Osteoblast (primary cell): ENCODE measurements at regions not wholly inside any gene's neighbourhood (a gene's known extent, or its start where the extent isn't known, plus 50 kb on each side); places are given as distances from the start of the nearest gene placed in this dataset.
"Not testable (repeated sequence)": the region's sequence is repeated elsewhere in the genome, so short reads cannot be mapped to it uniquely, and the experiment has no call there.

Source experiments
- DNase-seq: peaks from one replicate; pipeline ENCODE4 v3.0.0; 2011; ENCODE audit warnings: low spot score, mixed read lengths; ENCODE audit not compliant: insufficient read length; ENCODE audit errors: missing footprints
- H2AFZ ChIP-seq: 2 replicates; pipeline ENCODE4 v1.6.0; 2011; ENCODE audit warnings: mild to moderate bottlenecking, low read length
- H3K27ac ChIP-seq: 2 replicates; pipeline ENCODE4 v1.5.1; 2011; ENCODE audit warnings: mild to moderate bottlenecking, low read depth, low read length, moderate library complexity
- H3K27me3 ChIP-seq: 2 replicates; pipeline ENCODE4 v1.6.0; 2012; ENCODE audit warnings: mild to moderate bottlenecking, control low read depth, inconsistent platforms, low read length, moderate library complexity; ENCODE audit not compliant: insufficient read depth
- H3K36me3 ChIP-seq: 2 replicates; pipeline ENCODE4 v1.5.1; 2011; ENCODE audit warnings: mild to moderate bottlenecking, low read length, control low read depth, moderate library complexity; ENCODE audit not compliant: insufficient read depth
- H3K4me1 ChIP-seq: 2 replicates; pipeline ENCODE4 v1.5.1; 2011; ENCODE audit warnings: mild to moderate bottlenecking, low read length, control low read depth, moderate library complexity; ENCODE audit not compliant: insufficient read depth
- H3K4me2 ChIP-seq: 2 replicates; pipeline ENCODE4 v1.6.0; 2011; ENCODE audit warnings: mild to moderate bottlenecking, low read length; ENCODE audit not compliant: insufficient read depth
- H3K4me3 ChIP-seq: fragments of 200-600 bp; sonication (generic); 3 replicates; pipeline ENCODE4 v1.5.1; 2012; ENCODE audit warnings: mild to moderate bottlenecking, low read length, inconsistent platforms; ENCODE audit not compliant: insufficient read depth
- H3K79me2 ChIP-seq: 2 replicates; pipeline ENCODE4 v1.6.0; 2012; ENCODE audit warnings: mild to moderate bottlenecking, low read length, control low read depth, inconsistent platforms; ENCODE audit not compliant: insufficient read depth
- H3K9me3 ChIP-seq: 2 replicates; pipeline ENCODE4 v1.5.1; 2011; ENCODE audit warnings: low read depth, low read length, control low read depth
- H4K20me1 ChIP-seq: 2 replicates; pipeline ENCODE4 v1.6.0; 2012; ENCODE audit warnings: mild to moderate bottlenecking, low read length, control low read depth; ENCODE audit not compliant: insufficient read depth
- CTCF ChIP-seq: IDR thresholded peaks from 2 replicates; pipeline ENCODE4 v1.5.1; 2011; ENCODE audit warnings: mild to moderate bottlenecking, low read depth, low read length, moderate library complexity; ENCODE audit errors: extremely low read depth

DNA sequence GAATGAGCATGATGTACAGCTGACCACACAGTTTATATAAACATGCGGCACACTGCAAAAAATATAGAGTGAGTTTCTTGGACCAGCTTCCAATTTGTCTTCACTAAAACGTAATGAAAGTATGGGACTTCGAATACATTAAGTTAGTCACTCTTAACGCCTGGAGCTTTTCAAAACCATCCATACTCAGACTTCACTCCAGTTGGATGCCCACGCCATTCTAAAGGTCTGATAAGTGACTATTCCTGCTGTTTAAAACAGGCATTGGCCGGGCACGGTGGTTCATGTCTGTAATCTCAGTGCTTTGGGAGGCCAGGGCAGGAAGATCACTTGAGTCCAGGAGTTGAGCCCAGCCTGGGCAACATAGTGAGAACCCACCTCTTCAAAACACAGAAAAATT lies 84.6 kb downstream of the MYL12B start:
- no peak overlapping the region for H3K4me2 ChIP-seq
- H3K4me3 ChIP-seq: no peak overlapping the region
- H2AFZ ChIP-seq: no peak overlapping the region
- H3K9me3 ChIP-seq: no peaks in the 10 kb centered on the region
- no peaks in the 10 kb centered on the region for H4K20me1 ChIP-seq
- H3K27me3 ChIP-seq: no peaks in the 10 kb centered on the region
- H3K27ac ChIP-seq: no peak overlapping the region
- H3K36me3 ChIP-seq: no peaks in the 10 kb centered on the region
- H3K4me1 ChIP-seq: peaks cover 7% of the 10 kb centered on the region
- no peak for DNase-seq
- no peaks in the 10 kb centered on the region for H3K79me2 ChIP-seq
- TF ChIP-seq CTCF: no peak

- H3K4me1 ChIP-seq: peaks cover 7% of the 10 kb centered on the region
- H3K27ac ChIP-seq: no peak overlapping the region
- H3K4me3 ChIP-seq: no peak overlapping the region
- no peak overlapping the region for H3K4me2 ChIP-seq
- no peak for TF ChIP-seq CTCF
- no peaks in the 10 kb centered on the region for H3K27me3 ChIP-seq
- H3K79me2 ChIP-seq: no peaks in the 10 kb centered on the region
- DNase-seq: no peak
- H2AFZ ChIP-seq: no peak overlapping the region
- no peaks in the 10 kb centered on the region for H3K36me3 ChIP-seq
- no peaks in the 10 kb centered on the region for H4K20me1 ChIP-seq
- H3K9me3 ChIP-seq: no peaks in the 10 kb centered on the region
Measured at GRCh38 chr18:3347286-3347803, 85.4 kb downstream of the MYL12B start.

- Histone ChIP-seq H3K27me3 (no peaks in the 10 kb centered on the region), H3K9me3 (no peaks in the 10 kb centered on the region), H2AFZ (no peak overlapping the region), H3K4me2 (no peak overlapping the region), H3K36me3 (no peaks in the 10 kb centered on the region), H3K27ac (no peak overlapping the region), H3K4me3 (no peak overlapping the region), H4K20me1 (no peaks in the 10 kb centered on the region), H3K4me1 (peaks cover 7% of the 10 kb centered on the region), H3K79me2 (no peaks in the 10 kb centered on the region)
- no peak for TF ChIP-seq CTCF
- DNase-seq: no peak
Measured at GRCh38 chr18:3348176-3348575, 86.2 kb downstream of the MYL12B start.

- not testable (repeated sequence) for H3K27ac ChIP-seq, H3K4me1 ChIP-seq, H3K79me2 ChIP-seq, H3K4me3 ChIP-seq, H3K4me2 ChIP-seq, H3K27me3 ChIP-seq, H3K9me3 ChIP-seq, H3K36me3 ChIP-seq, H2AFZ ChIP-seq, DNase-seq, H4K20me1 ChIP-seq
Measured at GRCh38 chr18:3349046-3349841, 87.3 kb downstream of the MYL12B start.
